IMR-90 (cell line): ENCODE measurements at regions not wholly inside any gene's neighbourhood (a gene's known extent, or its start where the extent isn't known, plus 50 kb on each side); places are given as distances from the start of the nearest gene placed in this dataset.

Source experiments
- POLR2A ChIP-seq: IDR thresholded peaks from 2 replicates; pipeline ENCODE4 v1.6.1; 2012; ENCODE audit warnings: mild to moderate bottlenecking, low read depth, low read length
- RAD21 ChIP-seq: IDR thresholded peaks from 2 replicates; pipeline ENCODE4 v1.6.1; 2012; ENCODE audit warnings: low read length, improper control_type of control experiment

DNA sequence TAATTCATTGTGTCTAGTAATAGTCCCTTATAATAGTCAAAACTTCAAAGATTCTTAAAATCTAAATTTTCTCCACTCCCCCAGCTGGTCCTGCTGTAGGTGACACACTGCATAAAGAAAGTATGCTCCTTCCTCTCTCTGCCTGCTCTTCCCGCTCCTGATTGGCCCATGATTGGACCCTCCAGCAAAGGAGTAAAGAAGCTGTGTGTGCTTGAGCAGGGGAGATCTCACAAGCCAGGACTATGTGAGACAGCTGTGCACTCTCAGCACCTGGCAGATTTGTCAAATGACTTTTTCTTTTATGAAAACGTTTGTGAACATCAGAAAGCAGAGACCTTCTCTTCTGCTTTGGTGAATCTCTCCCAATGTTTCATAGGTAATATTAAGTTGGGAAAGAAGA, 274.8 kb upstream of the LYPLAL1 start:
- TF ChIP-seq RAD21 (no peak), POLR2A (no peak)
